ENCODE measurements at regions not wholly inside any gene's neighbourhood (a gene's known extent, or its start where the extent isn't known, plus 50 kb on each side); places are given as distances from the start of the nearest gene placed in this dataset.

- peaks cover 2 to 34% (median 5%) of the 10 kb centered on the region in 6 donors for H3K9me3 Mint-ChIP-seq
- H3K4me1 Mint-ChIP-seq: no peaks in the 10 kb centered on the region
- DNase-seq: no peak
- H3K4me3 Mint-ChIP-seq: no peak overlapping the region
- no peak overlapping the region for H3K27ac Mint-ChIP-seq
- no peaks in the 10 kb centered on the region for H3K36me3 Mint-ChIP-seq
- H3K27me3 Mint-ChIP-seq (ENCODE audit: low read depth in 3 of 3): peaks cover 0 to 3% (median 1%) of the 10 kb centered on the region in 3 donors
Observed at GRCh38 chr1:164250365-164250764, 308.6 kb upstream of the PBX1 start.

GRCh38 chr1:164256456-164256855 lies 302.5 kb upstream of the PBX1 start:
- Mint-ChIP-seq H3K36me3 (no peaks in the 10 kb centered on the region), H3K27me3 (ENCODE audit: low read depth in 3 of 3) (peaks cover 0 to 5% (median 0%) of the 10 kb centered on the region in 3 donors), H3K9me3 (peaks cover 2 to 20% (median 9%) of the 10 kb centered on the region in 6 donors), H3K4me1 (no peaks in the 10 kb centered on the region), H3K27ac (no peak overlapping the region), H3K4me3 (no peak overlapping the region)
- no peak for DNase-seq

GRCh38 chr1:164261691-164262240 lies 297.2 kb upstream of the PBX1 start:
- no peaks in the 10 kb centered on the region for H3K4me1 Mint-ChIP-seq
- H3K9me3 Mint-ChIP-seq: peaks cover 0 to 6% (median 4%) of the 10 kb centered on the region in 6 donors
- no peak for DNase-seq
- no peak overlapping the region for H3K27ac Mint-ChIP-seq
- H3K4me3 Mint-ChIP-seq: no peak overlapping the region
- H3K27me3 Mint-ChIP-seq (ENCODE audit: low read depth in 3 of 3): peaks cover 0 to 5% (median 2%) of the 10 kb centered on the region in 3 donors
- H3K36me3 Mint-ChIP-seq: no peaks in the 10 kb centered on the region

- Mint-ChIP-seq H3K4me3 (no peak overlapping the region), H3K27me3 (ENCODE audit: low read depth in 3 of 3) (peaks cover 0 to 3% (median 2%) of the 10 kb centered on the region in 3 donors), H3K9me3 (peaks cover 0 to 3% (median 0%) of the 10 kb centered on the region in 6 donors), H3K36me3 (no peaks in the 10 kb centered on the region), H3K27ac (no peak overlapping the region), H3K4me1 (no peaks in the 10 kb centered on the region)
- no peak for DNase-seq
Observed at GRCh38 chr1:164263540-164263939, 295.4 kb upstream of the PBX1 start.

GRCh38 chr1:164265232-164265631 lies 293.8 kb upstream of the PBX1 start:
- no peaks in the 10 kb centered on the region for H3K4me1 Mint-ChIP-seq
- H3K4me3 Mint-ChIP-seq: no peak overlapping the region
- no peaks in the 10 kb centered on the region for H3K36me3 Mint-ChIP-seq
- no peak overlapping the region for H3K27ac Mint-ChIP-seq
- peaks cover 0 to 2% (median 2%) of the 10 kb centered on the region in 3 donors for H3K27me3 Mint-ChIP-seq (ENCODE audit: low read depth in 3 of 3)
- no peak for DNase-seq
- peaks cover 0 to 3% (median 0%) of the 10 kb centered on the region in 6 donors for H3K9me3 Mint-ChIP-seq

- H3K27me3 Mint-ChIP-seq (ENCODE audit: low read depth in 3 of 3): no peaks in the 10 kb centered on the region
- peaks cover 4 to 18% (median 6%) of the 10 kb centered on the region in 6 donors for H3K9me3 Mint-ChIP-seq
- H3K4me3 Mint-ChIP-seq: no peak overlapping the region
- no peak overlapping the region for H3K27ac Mint-ChIP-seq
- no peaks in the 10 kb centered on the region for H3K36me3 Mint-ChIP-seq
- DNase-seq: no peak
- no peaks in the 10 kb centered on the region for H3K4me1 Mint-ChIP-seq
Observed at GRCh38 chr1:164272156-164272555, 286.8 kb upstream of the PBX1 start.

GRCh38 chr1:164296172-164296571 lies 262.8 kb upstream of the PBX1 start:
- Mint-ChIP-seq H3K27ac (no peak overlapping the region), H3K9me3 (peaks cover 0 to 6% (median 0%) of the 10 kb centered on the region in 6 donors), H3K27me3 (ENCODE audit: low read depth in 3 of 3) (no peaks in the 10 kb centered on the region), H3K4me3 (no peak overlapping the region), H3K36me3 (no peaks in the 10 kb centered on the region), H3K4me1 (no peaks in the 10 kb centered on the region)
- DNase-seq: no peak

GRCh38 chr1:164308101-164308500 lies 250.9 kb upstream of the PBX1 start:
- Mint-ChIP-seq H3K9me3 (peaks cover 0 to 6% (median 1%) of the 10 kb centered on the region in 6 donors), H3K27me3 (ENCODE audit: low read depth in 3 of 3) (peaks cover 0 to 2% (median 0%) of the 10 kb centered on the region in 3 donors), H3K4me1 (no peaks in the 10 kb centered on the region), H3K27ac (no peak overlapping the region), H3K4me3 (no peak overlapping the region), H3K36me3 (no peaks in the 10 kb centered on the region)
- DNase-seq: no peak

- no peaks in the 10 kb centered on the region for H3K4me1 Mint-ChIP-seq
- no peak overlapping the region for H3K27ac Mint-ChIP-seq
- H3K36me3 Mint-ChIP-seq: no peaks in the 10 kb centered on the region
- H3K9me3 Mint-ChIP-seq: peaks cover 0 to 6% (median 1%) of the 10 kb centered on the region in 6 donors
- H3K4me3 Mint-ChIP-seq: no peak overlapping the region
- H3K27me3 Mint-ChIP-seq (ENCODE audit: low read depth in 3 of 3): peaks cover 0 to 2% (median 0%) of the 10 kb centered on the region in 3 donors
- no peak for DNase-seq
Observed at GRCh38 chr1:164310166-164310565, 248.8 kb upstream of the PBX1 start.

- peaks cover 0 to 6% (median 2%) of the 10 kb centered on the region in 6 donors for H3K9me3 Mint-ChIP-seq
- no peaks in the 10 kb centered on the region for H3K36me3 Mint-ChIP-seq
- no peaks in the 10 kb centered on the region for H3K4me1 Mint-ChIP-seq
- no peak for DNase-seq
- H3K27me3 Mint-ChIP-seq (ENCODE audit: low read depth in 3 of 3): peaks cover 0 to 2% (median 0%) of the 10 kb centered on the region in 3 donors
- H3K27ac Mint-ChIP-seq: no peak overlapping the region
- H3K4me3 Mint-ChIP-seq: no peak overlapping the region
Observed at GRCh38 chr1:164311377-164311776, 247.6 kb upstream of the PBX1 start.

GRCh38 chr1:164320790-164321731 lies 237.9 kb upstream of the PBX1 start:
- no peaks in the 10 kb centered on the region for H3K36me3 Mint-ChIP-seq
- no peak overlapping the region for H3K4me3 Mint-ChIP-seq

GRCh38 chr1:164325786-164326185 lies 233.2 kb upstream of the PBX1 start:
- H3K4me3 Mint-ChIP-seq: no peak overlapping the region
- H3K27me3 Mint-ChIP-seq (ENCODE audit: low read depth in 3 of 3): peaks cover 2 to 7% (median 5%) of the 10 kb centered on the region in 3 donors
- peaks cover 0 to 9% (median 0%) of the 10 kb centered on the region in 6 donors for H3K9me3 Mint-ChIP-seq
- H3K4me1 Mint-ChIP-seq: no peaks in the 10 kb centered on the region
- H3K36me3 Mint-ChIP-seq: no peaks in the 10 kb centered on the region
- no peak overlapping the region for H3K27ac Mint-ChIP-seq
- no peak for DNase-seq

More at GRCh38 chr1:164320790-164321731, 237.9 kb upstream of the PBX1 start:
- Mint-ChIP-seq H3K9me3 (peaks cover 0 to 4% (median 1%) of the 10 kb centered on the region in 6 donors), H3K27ac (no peak overlapping the region), H3K4me1 (no peaks in the 10 kb centered on the region), H3K27me3 (ENCODE audit: low read depth in 3 of 3) (peaks cover 2 to 12% (median 3%) of the 10 kb centered on the region in 3 donors)
- DNase-seq: no peak

GRCh38 chr1:164333387-164333786 lies 225.6 kb upstream of the PBX1 start:
- Mint-ChIP-seq H3K27me3 (ENCODE audit: low read depth in 3 of 3) (no peaks in the 10 kb centered on the region), H3K4me1 (no peaks in the 10 kb centered on the region), H3K27ac (no peak overlapping the region), H3K4me3 (no peak overlapping the region), H3K36me3 (no peaks in the 10 kb centered on the region), H3K9me3 (peaks cover 0 to 3% (median 0%) of the 10 kb centered on the region in 6 donors)
- DNase-seq: no peak

- no peaks in the 10 kb centered on the region for H3K4me1 Mint-ChIP-seq
- H3K27me3 Mint-ChIP-seq (ENCODE audit: low read depth in 3 of 3): no peaks in the 10 kb centered on the region
- DNase-seq: no peak
- H3K27ac Mint-ChIP-seq: no peak overlapping the region
- peaks cover 0 to 8% (median 5%) of the 10 kb centered on the region in 6 donors for H3K9me3 Mint-ChIP-seq
- no peaks in the 10 kb centered on the region for H3K36me3 Mint-ChIP-seq
- no peak overlapping the region for H3K4me3 Mint-ChIP-seq
Observed at GRCh38 chr1:164337394-164337793, 221.6 kb upstream of the PBX1 start.

Data from immature natural killer cell (primary cell).